Neutrophil (primary cell): ENCODE measurements at regions not wholly inside any gene's neighbourhood (a gene's known extent, or its start where the extent isn't known, plus 50 kb on each side); places are given as distances from the start of the nearest gene placed in this dataset.

ENCODE experiments used
- H3K27ac ChIP-seq: fragments of 200-600 bp; sonication (generic); 2 replicates; pipeline ENCODE4 v1.5.1; 2016; ENCODE audit warnings: mild to moderate bottlenecking, moderate library complexity
- H3K27me3 ChIP-seq: fragments of 200-600 bp; sonication (generic); 2 replicates; pipeline ENCODE4 v1.6.0; 2016; ENCODE audit warnings: mild to moderate bottlenecking
- H3K36me3 ChIP-seq: fragments of 200-600 bp; sonication (generic); 2 replicates; pipeline ENCODE4 v1.5.1; 2017
- H3K4me1 ChIP-seq, 2 experiments: fragments of 200-600 bp in 1 of 2; sonication (generic) in 1 of 2; 1 replicate in 1 of 2; 2 replicates in 1 of 2; pipeline versions ENCODE4 v1.5.1 to v1.6.1; 2013 to 2016; ENCODE audit warnings: low read depth in 1 of 2, low read length in 1 of 2, mild to moderate bottlenecking in 1 of 2, moderate library complexity in 1 of 2; ENCODE audit not compliant: control insufficient read depth in 1 of 2, insufficient read depth in 1 of 2
- H3K4me3 ChIP-seq, 2 experiments: fragments of 200-600 bp in 1 of 2; sonication (generic) in 1 of 2; 1 replicate in 1 of 2; 2 replicates in 1 of 2; pipeline ENCODE4 v1.5.1; 2013 to 2016; ENCODE audit warnings: low read depth in 1 of 2, low read length in 1 of 2, mild to moderate bottlenecking in 1 of 2, moderate library complexity in 1 of 2
- H3K9me3 ChIP-seq: fragments of 200-600 bp; sonication (generic); 2 replicates; pipeline ENCODE4 v1.5.1; 2016
- CTCF ChIP-seq: fragments of 200-600 bp; sonication (generic); IDR thresholded peaks from 2 replicates; pipeline ENCODE4 v1.5.1; 2016; ENCODE audit warnings: antibody characterized with exemption

DNA sequence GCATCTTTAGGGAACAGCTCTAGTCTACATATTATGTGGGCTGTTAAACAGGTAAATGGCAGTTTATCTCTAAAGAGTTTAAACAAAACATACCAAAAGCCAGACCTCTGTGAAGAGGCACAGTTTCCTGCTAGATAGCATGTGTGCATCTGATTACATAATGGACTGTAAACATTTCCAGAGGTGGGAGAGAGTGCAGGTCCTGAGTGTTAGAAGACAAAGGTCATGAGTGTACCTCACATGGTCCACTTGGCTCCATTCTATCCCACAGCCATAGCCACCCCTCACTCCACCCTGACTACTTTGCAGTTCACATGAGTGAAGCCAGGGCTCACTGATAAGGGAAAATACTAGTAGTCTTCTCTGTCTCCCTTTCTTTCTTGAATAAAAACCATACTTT is 233.4 kb downstream of the MTX2 start:
- Histone ChIP-seq H3K9me3 (no peaks in the 10 kb centered on the region), H3K36me3 (no peaks in the 10 kb centered on the region), H3K27ac (no peak overlapping the region), H3K4me1 (no peaks in the 10 kb centered on the region), H3K27me3 (peaks cover 92% of the 10 kb centered on the region), H3K4me3 (no peak overlapping the region)
- no peak for TF ChIP-seq CTCF

GRCh38 chr2:176503776-176504175 is 234.5 kb downstream of the MTX2 start:
- no peaks in the 10 kb centered on the region for H3K4me1 ChIP-seq
- H3K4me3 ChIP-seq = no peak overlapping the region
- no peaks in the 10 kb centered on the region for H3K36me3 ChIP-seq
- H3K27ac ChIP-seq = no peak overlapping the region
- no peaks in the 10 kb centered on the region for H3K9me3 ChIP-seq
- H3K27me3 ChIP-seq = peaks cover 90% of the 10 kb centered on the region
- no peak for TF ChIP-seq CTCF

DNA sequence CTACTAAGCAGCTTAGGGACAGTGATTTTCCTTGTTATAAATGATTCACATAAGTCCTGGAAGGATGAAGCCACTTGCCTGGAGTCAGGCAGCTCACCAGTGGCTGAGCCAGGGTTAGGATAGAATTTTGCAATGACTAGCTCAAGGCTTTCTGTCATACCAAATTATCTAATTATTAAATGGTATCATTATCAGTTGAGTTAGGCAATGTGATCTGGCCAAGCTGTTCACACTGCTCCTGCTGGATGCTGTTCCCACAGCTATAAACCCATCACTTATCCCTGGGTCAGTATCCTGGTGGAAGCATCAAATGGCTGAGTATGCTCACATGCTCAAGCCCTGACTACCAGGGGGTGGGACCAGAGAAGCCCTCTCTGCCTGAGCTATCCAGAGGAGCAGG is 235.2 kb downstream of the MTX2 start:
- Histone ChIP-seq H3K9me3 (no peaks in the 10 kb centered on the region), H3K27ac (no peak overlapping the region), H3K36me3 (no peaks in the 10 kb centered on the region), H3K4me1 (no peaks in the 10 kb centered on the region), H3K4me3 (no peak overlapping the region), H3K27me3 (peaks cover 89% of the 10 kb centered on the region)
- no peak for TF ChIP-seq CTCF

DNA sequence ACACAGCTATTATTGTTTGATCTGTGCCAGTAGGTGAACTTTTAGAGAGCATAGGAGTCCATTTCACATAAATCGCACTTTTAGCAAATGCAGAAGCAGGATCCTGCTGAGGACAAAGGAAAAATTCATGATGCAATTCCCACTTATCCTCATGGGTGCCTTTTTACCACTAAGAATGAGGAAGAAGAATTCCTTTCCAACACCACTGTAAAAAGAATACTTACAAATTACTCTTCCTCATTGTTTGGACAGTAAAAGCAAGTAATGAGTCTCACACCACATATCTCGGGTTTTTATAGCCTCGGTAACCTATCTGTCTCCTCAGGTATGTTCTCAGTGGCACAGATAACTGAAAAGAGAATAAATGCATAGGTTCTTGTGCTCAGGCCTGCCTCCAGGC is 238.5 kb downstream of the MTX2 start:
- H3K9me3 ChIP-seq = no peaks in the 10 kb centered on the region
- no peak overlapping the region for H3K27ac ChIP-seq
- no peaks in the 10 kb centered on the region for H3K4me1 ChIP-seq
- peaks cover 79% of the 10 kb centered on the region for H3K27me3 ChIP-seq
- H3K4me3 ChIP-seq = no peak overlapping the region
- no peaks in the 10 kb centered on the region for H3K36me3 ChIP-seq
- no peak for TF ChIP-seq CTCF

DNA sequence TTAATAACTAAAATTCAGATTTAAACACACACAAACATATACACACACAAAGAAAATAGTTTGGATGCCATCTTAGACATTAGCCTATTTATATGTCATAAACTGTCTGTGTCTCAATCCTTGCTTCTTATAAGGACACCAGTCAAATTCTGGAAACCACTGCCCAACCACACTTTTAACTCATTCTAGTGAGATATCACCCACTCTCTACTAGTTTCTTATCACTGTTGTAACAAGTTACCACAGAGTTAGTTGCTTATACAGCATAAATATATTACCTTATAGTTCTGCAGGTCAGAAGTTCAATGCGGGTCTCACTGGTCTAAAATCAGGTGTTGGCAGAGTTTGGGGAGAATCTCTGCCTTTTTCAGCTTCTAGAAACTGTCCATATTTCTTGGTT is 239.1 kb downstream of the MTX2 start:
- peaks cover 73% of the 10 kb centered on the region for H3K27me3 ChIP-seq
- no peak for TF ChIP-seq CTCF
- no peaks in the 10 kb centered on the region for H3K4me1 ChIP-seq

More for the DNA sequence above, 239.1 kb downstream of the MTX2 start:
- Histone ChIP-seq H3K36me3 (no peaks in the 10 kb centered on the region), H3K4me3 (no peak overlapping the region), H3K27ac (no peak overlapping the region), H3K9me3 (no peaks in the 10 kb centered on the region)
